WTC11 (cell line): ENCODE measurements at regions not wholly inside any gene's neighbourhood (a gene's known extent, or its start where the extent isn't known, plus 50 kb on each side); places are given as distances from the start of the nearest gene placed in this dataset.

Experiments used
- ATAC-seq: fragments of 200-7000 bp; cut with Tn5 transposase; 2 replicates; pipeline ENCODE4 v1.10.0; 2021; ENCODE audit warnings: mild to moderate bottlenecking, moderate library complexity
- CTCF ChIA-PET: fragments of 300-600 bp; sonication (Branson Sonifier 250); formaldehyde crosslinking; loops from one replicate; lab custom pipeline; 2021; ENCODE audit warnings: antibody characterized with exemption; lab: Charles Lee
- POLR2A ChIA-PET: fragments of 350-600 bp; sonication (Branson Sonifier 250); formaldehyde crosslinking; loops from one replicate; lab custom pipeline; 2021; ENCODE audit warnings: antibody characterized with exemption; lab: Charles Lee
- DNase-seq: peaks from one replicate; pipeline ENCODE4 v3.0.0; 2021; ENCODE audit warnings: low spot score
- H3K27ac Mint-ChIP-seq: 2 replicates; pipeline ENCODE4 v1.8.0; 2021; ENCODE audit warnings: mixed read lengths
- H3K27me3 Mint-ChIP-seq: 2 replicates; pipeline ENCODE4 v1.8.0; 2021; ENCODE audit warnings: low read depth, mild to moderate bottlenecking, moderate library complexity, mixed read lengths
- H3K36me3 Mint-ChIP-seq: 2 replicates; pipeline ENCODE4 v1.8.0; 2021; ENCODE audit warnings: mixed read lengths
- H3K4me1 Mint-ChIP-seq: 2 replicates; pipeline ENCODE4 v1.8.0; 2022; ENCODE audit warnings: mixed read lengths
- H3K4me3 Mint-ChIP-seq: 2 replicates; pipeline ENCODE4 v1.8.0; 2021; ENCODE audit warnings: mild to moderate bottlenecking, moderate library complexity, mixed read lengths
- H3K9me3 Mint-ChIP-seq: 2 replicates; pipeline ENCODE4 v1.8.0; 2021; ENCODE audit warnings: mixed read lengths
- ATF1 ChIP-seq: sonication (generic); formaldehyde crosslinking; IDR thresholded peaks from 2 replicates; pipeline ENCODE4 v1.8.1; 2023; ENCODE audit warnings: mild to moderate bottlenecking, moderate library complexity, missing genetic modification reagents
- CREB1 ChIP-seq: sonication (generic); formaldehyde crosslinking; IDR thresholded peaks from 2 replicates; pipeline ENCODE4 v1.8.0; 2023; ENCODE audit warnings: mild to moderate bottlenecking, missing genetic modification reagents
- ETV6 ChIP-seq: sonication (generic); formaldehyde crosslinking; IDR thresholded peaks from 2 replicates; pipeline ENCODE4 v1.8.1; 2022; ENCODE audit warnings: mild to moderate bottlenecking, missing genetic modification reagents
- FOXJ3 ChIP-seq: sonication (generic); formaldehyde crosslinking; IDR thresholded peaks from 2 replicates; pipeline ENCODE4 v1.9.0; 2021; ENCODE audit warnings: missing genetic modification reagents, mild to moderate bottlenecking, borderline replicate concordance
- FOXK1 ChIP-seq: sonication (generic); formaldehyde crosslinking; IDR thresholded peaks from 2 replicates; pipeline ENCODE4 v1.8.0; 2022; ENCODE audit warnings: mild to moderate bottlenecking, moderate library complexity, missing genetic modification reagents
- NR3C1 ChIP-seq: sonication (generic); formaldehyde crosslinking; conservative IDR thresholded peaks from 2 replicates; pipeline ENCODE4 v1.8.1; 2023; ENCODE audit warnings: low read depth, mild to moderate bottlenecking, missing genetic modification reagents
- PRRX2 ChIP-seq: fragments of 250-450 bp; sonication (Bioruptor Pico); IDR thresholded peaks from 2 replicates; pipeline ENCODE4 v1.8.0; 2021; ENCODE audit warnings: mild to moderate bottlenecking
- RORB ChIP-seq: fragments of 250-450 bp; sonication (Bioruptor Pico); IDR thresholded peaks from 2 replicates; pipeline ENCODE4 v1.9.0; 2021; ENCODE audit warnings: mild to moderate bottlenecking
- SMAD4 ChIP-seq: sonication (generic); formaldehyde crosslinking; IDR thresholded peaks from 2 replicates; pipeline ENCODE4 v1.8.0; 2022; ENCODE audit warnings: mild to moderate bottlenecking, missing genetic modification reagents
- SP1 ChIP-seq: sonication (generic); formaldehyde crosslinking; conservative IDR thresholded peaks from 2 replicates; pipeline ENCODE4 v1.8.1; 2022; ENCODE audit warnings: missing genetic modification reagents
- TEAD1 ChIP-seq: sonication (generic); formaldehyde crosslinking; IDR thresholded peaks from 2 replicates; pipeline ENCODE4 v1.8.0; 2022; ENCODE audit warnings: mild to moderate bottlenecking, missing genetic modification reagents
- TP53 ChIP-seq: sonication (generic); formaldehyde crosslinking; IDR thresholded peaks from 2 replicates; pipeline ENCODE4 v1.8.1; 2023; ENCODE audit warnings: mild to moderate bottlenecking, missing genetic modification reagents
- ZNF317 ChIP-seq: sonication (generic); formaldehyde crosslinking; IDR thresholded peaks from 2 replicates; pipeline ENCODE4 v1.8.1; 2023; ENCODE audit warnings: low read depth, mild to moderate bottlenecking, moderate library complexity, missing genetic modification reagents, borderline replicate concordance
- ZNF416 ChIP-seq: fragments of 250-450 bp; sonication (Bioruptor Pico); IDR thresholded peaks from 2 replicates; pipeline ENCODE4 v1.9.0; 2021; ENCODE audit warnings: mild to moderate bottlenecking, inconsistent platforms
- ZNF671 ChIP-seq: fragments of 250-450 bp; sonication (Bioruptor Pico); IDR thresholded peaks from 2 replicates; pipeline ENCODE4 v1.8.0; 2021; ENCODE audit warnings: mild to moderate bottlenecking
- TF ChIP-seq, protein P1 (sequence below): sonication (generic); formaldehyde crosslinking; IDR thresholded peaks from 2 replicates; pipeline ENCODE4 v1.8.0; 2023; ENCODE audit warnings: mild to moderate bottlenecking, missing genetic modification reagents
- TF ChIP-seq, protein P2 (sequence below): sonication (generic); formaldehyde crosslinking; IDR thresholded peaks from 2 replicates; pipeline ENCODE4 v1.8.1; 2022; ENCODE audit warnings: missing genetic modification reagents, borderline replicate concordance
- TF ChIP-seq, protein P3 (sequence below): sonication (generic); formaldehyde crosslinking; conservative IDR thresholded peaks from 2 replicates; pipeline ENCODE4 v1.8.1; 2022; ENCODE audit warnings: mild to moderate bottlenecking, missing genetic modification reagents
- TF ChIP-seq, protein P4 (sequence below): sonication (generic); formaldehyde crosslinking; IDR thresholded peaks from 2 replicates; pipeline ENCODE4 v1.8.1; 2023; ENCODE audit warnings: mild to moderate bottlenecking, missing genetic modification reagents
- TF ChIP-seq, protein P5 (sequence below): sonication (generic); formaldehyde crosslinking; conservative IDR thresholded peaks from 2 replicates; pipeline ENCODE4 v1.8.1; 2023; ENCODE audit warnings: mild to moderate bottlenecking, low read depth, missing genetic modification reagents, moderate library complexity
- TF ChIP-seq, protein P6 (sequence below): sonication (generic); formaldehyde crosslinking; IDR thresholded peaks from 2 replicates; pipeline ENCODE4 v1.8.0; 2022; ENCODE audit warnings: mild to moderate bottlenecking, missing genetic modification reagents
- TF ChIP-seq, protein P7 (sequence below): fragments of 200-600 bp; IDR thresholded peaks from 2 replicates; pipeline ENCODE4 v1.8.0; 2022; ENCODE audit warnings: antibody characterized with exemption
- TF ChIP-seq, protein P8 (sequence below): fragments of 250-450 bp; sonication (Bioruptor Pico); IDR thresholded peaks from 2 replicates; pipeline ENCODE4 v1.9.0; 2021; ENCODE audit warnings: mild to moderate bottlenecking

DNA sequence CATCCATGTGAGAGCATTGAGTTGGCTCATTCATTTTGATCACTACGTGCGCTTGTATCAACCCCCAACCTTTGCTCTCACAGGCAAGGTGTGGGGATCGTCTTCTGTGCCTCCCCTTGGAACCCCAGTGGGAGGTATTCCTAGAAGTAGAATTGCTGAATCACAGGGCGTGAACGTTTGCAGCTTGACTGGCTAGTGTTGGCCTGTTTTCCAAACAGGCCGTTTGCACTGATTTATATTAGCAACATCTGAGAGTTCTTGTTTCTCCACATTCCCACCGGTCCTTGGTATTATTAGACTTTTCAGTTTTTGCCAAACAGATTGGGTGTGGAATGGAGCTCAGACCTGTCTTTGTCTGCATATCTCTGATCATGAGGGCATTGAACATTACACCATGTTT, 288.6 kb upstream of the PWP1 start:
- H3K27me3 Mint-ChIP-seq: no peaks in the 10 kb centered on the region
- H3K27ac Mint-ChIP-seq: no peak overlapping the region
- ATAC-seq: no peak
- ChIA-PET POLR2A (interaction anchor here (0.7 kb wide), 1 partner anchor 228 kb away, joined by 3 read pairs; no protein-coding TSS in a partner anchor), CTCF (interaction anchor here (1.7 kb wide), 1 partner anchor 265 kb away, joined by 7 read pairs; no protein-coding TSS in a partner anchor)
- H3K4me3 Mint-ChIP-seq: no peak overlapping the region
- TF ChIP-seq ZNF671 (CRISPR knock-in tag) (no peak), ZNF317 (CRISPR knock-in tag) (no peak), TP53 (no peak), ZNF416 (no peak), ETV6 (CRISPR knock-in tag) (no peak), FOXJ3 (CRISPR knock-in tag) (no peak), TEAD1 (CRISPR knock-in tag) (no peak), FOXK1 (no peak)
- TF ChIP-seq, protein P1, sequence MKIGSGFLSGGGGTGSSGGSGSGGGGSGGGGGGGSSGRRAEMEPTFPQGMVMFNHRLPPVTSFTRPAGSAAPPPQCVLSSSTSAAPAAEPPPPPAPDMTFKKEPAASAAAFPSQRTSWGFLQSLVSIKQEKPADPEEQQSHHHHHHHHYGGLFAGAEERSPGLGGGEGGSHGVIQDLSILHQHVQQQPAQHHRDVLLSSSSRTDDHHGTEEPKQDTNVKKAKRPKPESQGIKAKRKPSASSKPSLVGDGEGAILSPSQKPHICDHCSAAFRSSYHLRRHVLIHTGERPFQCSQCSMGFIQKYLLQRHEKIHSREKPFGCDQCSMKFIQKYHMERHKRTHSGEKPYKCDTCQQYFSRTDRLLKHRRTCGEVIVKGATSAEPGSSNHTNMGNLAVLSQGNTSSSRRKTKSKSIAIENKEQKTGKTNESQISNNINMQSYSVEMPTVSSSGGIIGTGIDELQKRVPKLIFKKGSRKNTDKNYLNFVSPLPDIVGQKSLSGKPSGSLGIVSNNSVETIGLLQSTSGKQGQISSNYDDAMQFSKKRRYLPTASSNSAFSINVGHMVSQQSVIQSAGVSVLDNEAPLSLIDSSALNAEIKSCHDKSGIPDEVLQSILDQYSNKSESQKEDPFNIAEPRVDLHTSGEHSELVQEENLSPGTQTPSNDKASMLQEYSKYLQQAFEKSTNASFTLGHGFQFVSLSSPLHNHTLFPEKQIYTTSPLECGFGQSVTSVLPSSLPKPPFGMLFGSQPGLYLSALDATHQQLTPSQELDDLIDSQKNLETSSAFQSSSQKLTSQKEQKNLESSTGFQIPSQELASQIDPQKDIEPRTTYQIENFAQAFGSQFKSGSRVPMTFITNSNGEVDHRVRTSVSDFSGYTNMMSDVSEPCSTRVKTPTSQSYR (CRISPR knock-in tag): no peak
- TF ChIP-seq, protein P2, sequence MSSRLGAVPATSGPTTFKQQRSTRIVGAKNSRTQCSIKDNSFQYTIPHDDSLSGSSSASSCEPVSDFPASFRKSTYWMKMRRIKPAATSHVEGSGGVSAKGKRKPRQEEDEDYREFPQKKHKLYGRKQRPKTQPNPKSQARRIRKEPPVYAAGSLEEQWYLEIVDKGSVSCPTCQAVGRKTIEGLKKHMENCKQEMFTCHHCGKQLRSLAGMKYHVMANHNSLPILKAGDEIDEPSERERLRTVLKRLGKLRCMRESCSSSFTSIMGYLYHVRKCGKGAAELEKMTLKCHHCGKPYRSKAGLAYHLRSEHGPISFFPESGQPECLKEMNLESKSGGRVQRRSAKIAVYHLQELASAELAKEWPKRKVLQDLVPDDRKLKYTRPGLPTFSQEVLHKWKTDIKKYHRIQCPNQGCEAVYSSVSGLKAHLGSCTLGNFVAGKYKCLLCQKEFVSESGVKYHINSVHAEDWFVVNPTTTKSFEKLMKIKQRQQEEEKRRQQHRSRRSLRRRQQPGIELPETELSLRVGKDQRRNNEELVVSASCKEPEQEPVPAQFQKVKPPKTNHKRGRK (CRISPR knock-in tag): no peak
- no peak for DNase-seq
- H3K36me3 Mint-ChIP-seq: no peaks in the 10 kb centered on the region
- H3K9me3 Mint-ChIP-seq: no peaks in the 10 kb centered on the region
- H3K4me1 Mint-ChIP-seq: peaks cover 60% of the 10 kb centered on the region

DNA sequence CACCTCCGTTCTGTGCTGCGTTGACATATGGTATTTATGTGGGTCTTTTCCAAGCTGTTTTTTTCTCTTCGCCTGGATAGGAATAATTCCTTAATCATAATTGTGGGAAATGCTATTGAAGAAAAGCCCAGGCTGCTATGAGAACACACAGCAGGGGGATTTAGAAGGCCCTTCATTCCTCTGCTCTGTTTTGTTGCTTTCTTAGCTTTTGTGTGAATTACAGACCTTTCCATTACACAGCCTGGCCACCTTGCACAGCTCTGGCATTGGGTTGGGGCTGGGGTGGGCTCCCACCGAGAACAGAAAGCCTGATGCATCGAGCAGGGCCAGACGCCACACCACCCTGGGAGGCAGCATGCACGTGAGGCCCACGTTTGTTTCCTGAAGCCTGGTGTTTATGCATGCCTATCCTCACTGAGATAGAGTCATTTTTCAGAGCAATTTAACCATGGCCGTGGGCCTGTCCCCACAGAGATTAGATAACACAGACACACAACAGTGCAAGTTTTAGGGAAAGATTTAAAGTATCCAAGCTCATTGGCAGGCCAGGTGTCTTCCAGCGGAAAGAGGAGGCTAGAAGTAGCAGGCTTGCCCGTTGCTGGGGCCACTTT, 287.6 kb upstream of the PWP1 start:
- Mint-ChIP-seq H3K9me3 (no peaks in the 10 kb centered on the region), H3K4me3 (no peak overlapping the region), H3K27ac (no peak overlapping the region), H3K27me3 (no peaks in the 10 kb centered on the region), H3K36me3 (no peaks in the 10 kb centered on the region), H3K4me1 (peaks cover 55% of the 10 kb centered on the region)
- ChIA-PET POLR2A (no interaction called here), CTCF (interaction anchor here (0.8 to 2.2 kb wide), 3 partner anchors 77 to 266 kb away, joined by 3 to 7 read pairs (median 3); no protein-coding TSS in a partner anchor)
- ATAC-seq: no peak
- DNase-seq: peak; percentile 14
- TF ChIP-seq TEAD1 (CRISPR knock-in tag): no peak
- TF ChIP-seq, protein P3, sequence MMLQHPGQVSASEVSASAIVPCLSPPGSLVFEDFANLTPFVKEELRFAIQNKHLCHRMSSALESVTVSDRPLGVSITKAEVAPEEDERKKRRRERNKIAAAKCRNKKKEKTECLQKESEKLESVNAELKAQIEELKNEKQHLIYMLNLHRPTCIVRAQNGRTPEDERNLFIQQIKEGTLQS (CRISPR knock-in tag): no peak
- TF ChIP-seq, protein P4, sequence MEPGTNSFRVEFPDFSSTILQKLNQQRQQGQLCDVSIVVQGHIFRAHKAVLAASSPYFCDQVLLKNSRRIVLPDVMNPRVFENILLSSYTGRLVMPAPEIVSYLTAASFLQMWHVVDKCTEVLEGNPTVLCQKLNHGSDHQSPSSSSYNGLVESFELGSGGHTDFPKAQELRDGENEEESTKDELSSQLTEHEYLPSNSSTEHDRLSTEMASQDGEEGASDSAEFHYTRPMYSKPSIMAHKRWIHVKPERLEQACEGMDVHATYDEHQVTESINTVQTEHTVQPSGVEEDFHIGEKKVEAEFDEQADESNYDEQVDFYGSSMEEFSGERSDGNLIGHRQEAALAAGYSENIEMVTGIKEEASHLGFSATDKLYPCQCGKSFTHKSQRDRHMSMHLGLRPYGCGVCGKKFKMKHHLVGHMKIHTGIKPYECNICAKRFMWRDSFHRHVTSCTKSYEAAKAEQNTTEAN (CRISPR knock-in tag): no peak
- TF ChIP-seq, protein P5, sequence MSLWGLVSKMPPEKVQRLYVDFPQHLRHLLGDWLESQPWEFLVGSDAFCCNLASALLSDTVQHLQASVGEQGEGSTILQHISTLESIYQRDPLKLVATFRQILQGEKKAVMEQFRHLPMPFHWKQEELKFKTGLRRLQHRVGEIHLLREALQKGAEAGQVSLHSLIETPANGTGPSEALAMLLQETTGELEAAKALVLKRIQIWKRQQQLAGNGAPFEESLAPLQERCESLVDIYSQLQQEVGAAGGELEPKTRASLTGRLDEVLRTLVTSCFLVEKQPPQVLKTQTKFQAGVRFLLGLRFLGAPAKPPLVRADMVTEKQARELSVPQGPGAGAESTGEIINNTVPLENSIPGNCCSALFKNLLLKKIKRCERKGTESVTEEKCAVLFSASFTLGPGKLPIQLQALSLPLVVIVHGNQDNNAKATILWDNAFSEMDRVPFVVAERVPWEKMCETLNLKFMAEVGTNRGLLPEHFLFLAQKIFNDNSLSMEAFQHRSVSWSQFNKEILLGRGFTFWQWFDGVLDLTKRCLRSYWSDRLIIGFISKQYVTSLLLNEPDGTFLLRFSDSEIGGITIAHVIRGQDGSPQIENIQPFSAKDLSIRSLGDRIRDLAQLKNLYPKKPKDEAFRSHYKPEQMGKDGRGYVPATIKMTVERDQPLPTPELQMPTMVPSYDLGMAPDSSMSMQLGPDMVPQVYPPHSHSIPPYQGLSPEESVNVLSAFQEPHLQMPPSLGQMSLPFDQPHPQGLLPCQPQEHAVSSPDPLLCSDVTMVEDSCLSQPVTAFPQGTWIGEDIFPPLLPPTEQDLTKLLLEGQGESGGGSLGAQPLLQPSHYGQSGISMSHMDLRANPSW: no peak
- no peak for TF ChIP-seq ZNF317 (CRISPR knock-in tag)
- TF ChIP-seq PRRX2 (CRISPR knock-in tag): no peak
- TF ChIP-seq NR3C1 (CRISPR knock-in tag): no peak
- TF ChIP-seq, protein P6, sequence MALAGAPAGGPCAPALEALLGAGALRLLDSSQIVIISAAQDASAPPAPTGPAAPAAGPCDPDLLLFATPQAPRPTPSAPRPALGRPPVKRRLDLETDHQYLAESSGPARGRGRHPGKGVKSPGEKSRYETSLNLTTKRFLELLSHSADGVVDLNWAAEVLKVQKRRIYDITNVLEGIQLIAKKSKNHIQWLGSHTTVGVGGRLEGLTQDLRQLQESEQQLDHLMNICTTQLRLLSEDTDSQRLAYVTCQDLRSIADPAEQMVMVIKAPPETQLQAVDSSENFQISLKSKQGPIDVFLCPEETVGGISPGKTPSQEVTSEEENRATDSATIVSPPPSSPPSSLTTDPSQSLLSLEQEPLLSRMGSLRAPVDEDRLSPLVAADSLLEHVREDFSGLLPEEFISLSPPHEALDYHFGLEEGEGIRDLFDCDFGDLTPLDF (CRISPR knock-in tag): no peak
- no peak for TF ChIP-seq RORB (CRISPR knock-in tag)
- TF ChIP-seq, protein P7, sequence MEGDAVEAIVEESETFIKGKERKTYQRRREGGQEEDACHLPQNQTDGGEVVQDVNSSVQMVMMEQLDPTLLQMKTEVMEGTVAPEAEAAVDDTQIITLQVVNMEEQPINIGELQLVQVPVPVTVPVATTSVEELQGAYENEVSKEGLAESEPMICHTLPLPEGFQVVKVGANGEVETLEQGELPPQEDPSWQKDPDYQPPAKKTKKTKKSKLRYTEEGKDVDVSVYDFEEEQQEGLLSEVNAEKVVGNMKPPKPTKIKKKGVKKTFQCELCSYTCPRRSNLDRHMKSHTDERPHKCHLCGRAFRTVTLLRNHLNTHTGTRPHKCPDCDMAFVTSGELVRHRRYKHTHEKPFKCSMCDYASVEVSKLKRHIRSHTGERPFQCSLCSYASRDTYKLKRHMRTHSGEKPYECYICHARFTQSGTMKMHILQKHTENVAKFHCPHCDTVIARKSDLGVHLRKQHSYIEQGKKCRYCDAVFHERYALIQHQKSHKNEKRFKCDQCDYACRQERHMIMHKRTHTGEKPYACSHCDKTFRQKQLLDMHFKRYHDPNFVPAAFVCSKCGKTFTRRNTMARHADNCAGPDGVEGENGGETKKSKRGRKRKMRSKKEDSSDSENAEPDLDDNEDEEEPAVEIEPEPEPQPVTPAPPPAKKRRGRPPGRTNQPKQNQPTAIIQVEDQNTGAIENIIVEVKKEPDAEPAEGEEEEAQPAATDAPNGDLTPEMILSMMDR: no peak
- no peak for TF ChIP-seq FOXJ3 (CRISPR knock-in tag)
- no peak for TF ChIP-seq ATF1 (CRISPR knock-in tag)
- TF ChIP-seq SMAD4 (CRISPR knock-in tag): no peak
- no peak for TF ChIP-seq CREB1
- no peak for TF ChIP-seq SP1 (CRISPR knock-in tag)
- TF ChIP-seq ETV6 (CRISPR knock-in tag): no peak
- TF ChIP-seq, protein P8, sequence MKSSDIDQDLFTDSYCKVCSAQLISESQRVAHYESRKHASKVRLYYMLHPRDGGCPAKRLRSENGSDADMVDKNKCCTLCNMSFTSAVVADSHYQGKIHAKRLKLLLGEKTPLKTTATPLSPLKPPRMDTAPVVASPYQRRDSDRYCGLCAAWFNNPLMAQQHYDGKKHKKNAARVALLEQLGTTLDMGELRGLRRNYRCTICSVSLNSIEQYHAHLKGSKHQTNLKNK (CRISPR knock-in tag): no peak
